Fibroblast of skin of right quadriceps (primary cell): ENCODE measurements at regions not wholly inside any gene's neighbourhood (a gene's known extent, or its start where the extent isn't known, plus 50 kb on each side); places are given as distances from the start of the nearest gene placed in this dataset.

ENCODE experiments used
- DNase-seq: peaks from one replicate; pipeline ENCODE4 v3.0.0-alpha.2; 2013

DNA sequence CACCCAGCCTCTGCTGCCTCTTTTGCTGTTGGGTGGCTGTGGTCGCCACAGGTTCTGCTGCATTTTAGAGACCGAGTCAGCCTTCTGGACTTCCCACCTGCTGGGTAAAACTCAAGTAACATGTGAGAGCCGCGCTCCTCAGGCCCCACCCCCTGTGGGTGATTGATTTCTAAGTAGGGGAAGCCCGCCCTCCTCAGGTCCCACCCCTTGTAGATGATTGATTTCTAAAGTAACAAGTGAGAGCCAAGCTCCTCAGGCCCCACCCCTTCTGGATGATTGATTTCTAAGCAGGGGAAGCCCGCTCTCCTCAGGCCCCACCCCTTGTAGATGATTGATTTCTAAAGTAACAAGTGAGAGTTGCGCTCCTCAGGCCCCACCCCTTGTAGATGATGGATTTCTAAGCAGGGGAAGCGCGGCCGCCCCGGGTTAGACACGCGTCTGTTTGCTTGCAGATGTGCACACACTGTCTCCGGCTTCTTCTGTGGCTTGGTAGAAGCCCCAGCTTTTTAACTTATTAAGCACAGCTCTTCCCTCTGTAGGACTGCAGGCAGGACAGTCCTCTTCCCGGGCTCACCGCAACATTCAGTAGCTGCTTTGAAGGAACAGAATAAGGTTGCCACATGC lies 83.4 kb downstream of the FAM43A start:
- peak; percentile 94 for DNase-seq

GRCh38 chr3:194772241-194773000 lies 86.7 kb downstream of the FAM43A start:
- no peak for DNase-seq

GRCh38 chr3:194773216-194773615 lies 87.5 kb downstream of the FAM43A start:
- no peak for DNase-seq

- no peak for DNase-seq
Observed at GRCh38 chr3:194773771-194774455, 88.2 kb downstream of the FAM43A start.

- DNase-seq = no peak
Observed at GRCh38 chr3:194775266-194775665, 89.6 kb downstream of the FAM43A start.

DNA sequence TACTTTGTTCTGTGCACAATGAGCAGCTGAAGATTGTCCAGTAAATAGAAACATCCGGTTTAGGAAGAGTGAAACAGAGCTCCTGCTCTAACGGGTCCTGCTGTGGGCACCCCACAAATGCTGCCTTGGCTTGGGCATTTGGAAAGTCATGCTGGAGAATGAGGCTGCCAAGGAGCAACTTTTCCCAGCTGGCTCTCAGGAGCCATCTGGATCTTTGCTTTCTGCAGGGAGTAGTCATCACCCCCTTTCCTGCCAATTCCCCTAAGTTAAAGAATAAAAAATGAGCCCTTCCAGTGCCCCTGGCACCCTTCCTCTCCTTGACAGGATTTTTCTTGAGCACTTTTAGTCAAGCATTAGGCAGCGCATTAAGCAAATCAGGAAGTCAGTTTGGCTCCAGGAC lies 90.0 kb downstream of the FAM43A start:
- DNase-seq = no peak

DNA sequence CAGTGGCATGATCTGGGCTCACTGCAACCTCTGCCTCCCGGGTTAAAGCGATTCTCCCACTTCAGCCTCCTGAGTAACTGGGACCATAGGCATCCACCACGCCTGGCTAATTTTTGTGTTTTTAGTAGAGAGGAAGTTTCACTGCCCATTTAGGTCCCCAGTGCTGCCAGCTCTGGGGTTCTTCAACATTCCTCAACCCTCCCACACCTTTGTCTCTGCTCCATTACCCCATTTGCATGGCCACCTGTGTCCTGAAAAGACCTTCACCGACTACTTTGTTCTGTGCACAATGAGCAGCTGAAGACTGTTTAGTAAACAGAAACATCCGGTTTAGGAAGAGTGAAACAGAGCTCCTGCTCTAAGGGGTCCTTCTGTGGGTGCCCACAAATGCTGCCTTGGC lies 92.0 kb downstream of the FAM43A start:
- DNase-seq = no peak

DNA sequence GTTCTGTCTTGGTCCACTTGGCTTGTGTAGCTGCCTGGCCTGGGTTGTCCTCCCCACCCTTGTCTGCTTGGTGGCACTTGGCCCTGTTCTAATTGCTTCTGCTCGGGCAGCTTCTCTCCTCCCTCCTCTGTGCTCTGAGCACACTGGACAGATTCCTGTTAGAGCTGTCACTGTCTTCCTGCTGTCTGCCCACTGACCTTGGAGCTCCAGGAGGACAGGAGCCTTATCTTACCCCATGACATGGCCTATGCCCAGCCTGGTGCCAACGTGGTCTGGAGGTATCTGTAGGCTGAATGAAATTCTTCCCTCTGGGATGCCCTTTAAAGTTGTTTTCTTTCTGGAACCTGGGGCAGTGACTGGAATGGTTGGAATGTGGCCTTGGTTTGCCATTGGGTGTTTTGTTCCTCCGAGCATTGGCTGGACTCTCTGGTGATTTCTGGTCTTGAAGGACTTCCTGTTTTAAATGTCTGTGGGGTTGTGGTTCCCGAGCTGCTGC lies 94.1 kb downstream of the FAM43A start:
- no peak for DNase-seq

DNA sequence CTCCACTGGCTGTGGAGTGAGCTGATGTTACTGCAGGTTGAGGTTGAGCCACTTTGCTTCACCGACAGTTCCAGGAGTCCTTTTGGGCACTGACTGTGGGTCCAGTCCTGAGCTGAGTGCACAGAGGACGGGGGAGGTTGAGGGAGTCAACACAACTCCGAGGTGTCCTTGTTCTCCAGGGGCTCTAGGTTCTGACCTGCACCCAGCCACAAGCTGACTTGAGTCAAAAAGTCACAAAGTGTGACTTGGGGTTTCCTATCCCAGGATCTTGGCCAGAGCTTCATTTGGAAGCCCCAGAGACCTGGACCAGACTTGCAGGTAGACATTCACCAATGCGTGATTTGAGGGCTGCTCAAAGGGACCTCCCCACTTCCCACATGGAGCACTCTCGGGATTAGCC lies 95.0 kb downstream of the FAM43A start:
- DNase-seq = no peak

GRCh38 chr3:194781617-194782016 lies 95.9 kb downstream of the FAM43A start:
- DNase-seq = no peak

GRCh38 chr3:194782698-194783404 lies 97.2 kb downstream of the FAM43A start:
- no peak for DNase-seq

- DNase-seq = no peak
Observed at GRCh38 chr3:194784361-194784760, 98.7 kb downstream of the FAM43A start.

- no peak for DNase-seq
Observed at GRCh38 chr3:194785315-194785714, 99.6 kb downstream of the FAM43A start.

- no peak for DNase-seq
Observed at GRCh38 chr3:194787072-194787471, 101.4 kb downstream of the FAM43A start.

- DNase-seq = no peak
Observed at GRCh38 chr3:194787650-194788049, 102.0 kb downstream of the FAM43A start.

DNA sequence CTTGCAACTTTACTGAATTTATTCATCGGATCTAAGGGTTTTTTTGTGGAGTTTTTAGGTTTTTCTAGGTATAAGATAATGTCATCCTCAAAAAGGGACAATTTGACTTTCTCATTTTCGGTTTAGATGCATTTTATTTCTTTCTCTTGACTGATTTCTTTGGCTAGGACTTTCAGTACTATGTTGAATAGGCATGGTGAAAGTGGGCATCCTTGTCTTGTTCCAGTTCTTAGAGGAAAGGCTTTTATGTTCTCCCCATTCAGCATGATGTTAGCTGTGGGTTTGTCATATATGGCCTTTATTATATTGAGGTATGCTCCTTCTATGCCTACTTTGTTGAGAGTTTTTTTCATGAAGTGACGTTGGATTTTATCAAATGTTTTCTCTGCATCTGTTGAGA lies 106.7 kb downstream of the FAM43A start:
- no peak for DNase-seq

GRCh38 chr3:194797555-194798250 lies 112.0 kb downstream of the FAM43A start:
- no peak for DNase-seq

GRCh38 chr3:194798486-194798885 lies 112.8 kb downstream of the FAM43A start:
- no peak for DNase-seq

DNA sequence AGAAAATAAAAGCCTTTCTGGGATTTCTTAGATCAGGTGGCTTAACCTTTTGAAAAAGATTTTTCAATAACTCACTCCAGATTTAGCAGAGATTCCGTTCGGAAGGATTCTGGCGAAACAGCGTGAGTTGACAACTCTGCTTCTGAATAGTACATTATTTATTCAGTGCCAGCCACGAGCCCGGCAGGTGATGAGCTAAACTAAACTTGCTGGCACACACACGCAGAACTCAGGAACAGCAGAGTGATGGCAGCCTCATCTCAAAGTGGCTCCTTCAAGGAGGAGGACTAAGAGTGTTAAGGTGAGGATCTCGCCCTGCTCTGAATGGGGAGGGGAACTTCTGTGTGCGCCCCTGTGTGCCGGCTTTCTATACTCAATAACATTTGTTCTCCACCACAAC lies 114.3 kb downstream of the FAM43A start:
- DNase-seq = no peak

GRCh38 chr3:194801461-194802432 lies 116.1 kb downstream of the FAM43A start:
- no peak for DNase-seq

DNA sequence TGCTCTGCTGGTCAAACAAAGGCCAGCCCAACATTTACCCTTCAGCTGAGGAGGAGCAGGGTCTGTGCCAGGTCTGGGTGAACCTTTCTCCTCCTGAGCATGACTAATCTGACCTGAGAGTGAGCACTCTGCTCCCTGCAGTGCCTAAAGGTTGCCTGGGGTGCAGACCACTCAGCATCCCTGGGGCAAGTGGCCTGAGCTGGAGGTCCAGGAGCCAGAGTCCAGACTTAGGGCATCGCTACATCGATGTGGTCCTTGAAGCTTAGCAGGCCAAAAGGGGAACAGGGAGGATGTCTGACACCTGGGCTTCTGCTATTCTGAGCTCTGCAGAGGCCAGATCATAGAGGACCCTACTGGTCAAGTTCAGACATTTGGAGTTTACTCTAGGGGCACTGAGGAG lies 119.1 kb downstream of the FAM43A start:
- DNase-seq = no peak
